GM19035 (cell line): ENCODE measurements at regions not wholly inside any gene's neighbourhood (a gene's known extent, or its start where the extent isn't known, plus 50 kb on each side); places are given as distances from the start of the nearest gene placed in this dataset.

ENCODE experiments used
- ATAC-seq: cut with Tn5 transposase; IDR thresholded peaks from one replicate; pipeline ENCODE4 v1.9.1; 2021; ENCODE audit not compliant: unreplicated experiment

GRCh38 chr3:87354398-87354797 is 78.0 kb upstream of the POU1F1 start:
- no peak for ATAC-seq

GRCh38 chr3:87351937-87352336 is 75.6 kb upstream of the POU1F1 start:
- no peak for ATAC-seq

- peak; percentile 99 for ATAC-seq
These were observed 74.2 kb upstream of the POU1F1 start for GRCh38 chr3:87350367-87351199.

GRCh38 chr3:87349833-87350232 is 73.4 kb upstream of the POU1F1 start:
- no peak for ATAC-seq

GRCh38 chr3:87336761-87337160 is 60.4 kb upstream of the POU1F1 start:
- ATAC-seq: no peak

- no peak for ATAC-seq
These were observed 59.5 kb upstream of the POU1F1 start for GRCh38 chr3:87335931-87336330.

- ATAC-seq: no peak
These were observed 57.1 kb upstream of the POU1F1 start for GRCh38 chr3:87333393-87333892.

- no peak for ATAC-seq
These were observed 56.4 kb upstream of the POU1F1 start for GRCh38 chr3:87332789-87333188.

GRCh38 chr3:87329065-87329464 is 52.7 kb upstream of the POU1F1 start:
- ATAC-seq: no peak
